Lung (tissue), 11 donors: ENCODE measurements at regions not wholly inside any gene's neighbourhood (a gene's known extent, or its start where the extent isn't known, plus 50 kb on each side); places are given as distances from the start of the nearest gene placed in this dataset.

Experiments used
- ATAC-seq: fragments of 200-7000 bp; cut with Tn5 transposase; one replicate; pipeline ENCODE4 v1.9.1; 2020; ENCODE audit warnings: moderate number of reproducible peaks; ENCODE audit not compliant: insufficient read depth, low FRiP score
- DNase-seq, 3 donors: peaks; one replicate each; pipeline ENCODE4 v3.0.0-alpha.2; 2013 to 2017
- H3K27ac ChIP-seq, 2 donors: one replicate each; pipeline ENCODE4 v1.5.1; 2013; ENCODE audit warnings: mild to moderate bottlenecking in 2 of 2, moderate library complexity in 2 of 2, control low read depth in 1 of 2, inconsistent platforms in 1 of 2, low read depth in 1 of 2, low read length in 1 of 2
- H3K27me3 ChIP-seq, 3 donors: one replicate each; pipeline ENCODE4 v1.5.1; 2013; ENCODE audit warnings: low read length in 2 of 3; ENCODE audit not compliant: control insufficient read depth in 3 of 3, insufficient read depth in 3 of 3
- H3K36me3 ChIP-seq, 4 donors: one replicate each; pipeline ENCODE4 v1.5.1; 2013; ENCODE audit warnings: low read length in 4 of 4, mild to moderate bottlenecking in 1 of 4, moderate library complexity in 1 of 4; ENCODE audit not compliant: control insufficient read depth in 4 of 4, insufficient read depth in 4 of 4
- H3K4me1 ChIP-seq, 5 donors: one replicate each; pipeline ENCODE4 v1.5.1; 2013; ENCODE audit warnings: low read length in 5 of 5, mild to moderate bottlenecking in 2 of 5, moderate library complexity in 1 of 5; ENCODE audit not compliant: control insufficient read depth in 5 of 5, insufficient read depth in 5 of 5
- H3K4me3 ChIP-seq: one replicate; pipeline ENCODE4 v1.5.1; 2013; ENCODE audit warnings: mild to moderate bottlenecking, control low read depth, moderate library complexity
- H3K9ac ChIP-seq, 2 donors: one replicate each; pipeline ENCODE4 v1.5.1; 2013; ENCODE audit warnings: low read length in 2 of 2, control low read depth in 1 of 2; ENCODE audit not compliant: insufficient read depth in 1 of 2
- H3K9me3 ChIP-seq, 4 donors: one replicate each; pipeline ENCODE4 v1.5.1; 2013; ENCODE audit warnings: low read length in 3 of 4, mild to moderate bottlenecking in 1 of 4, moderate library complexity in 1 of 4; ENCODE audit not compliant: control insufficient read depth in 4 of 4, insufficient read depth in 3 of 4
- CTCF ChIP-seq: IDR thresholded peaks from 2 replicates; pipeline ENCODE4 v1.5.1; 2012; ENCODE audit warnings: mild to moderate bottlenecking; ENCODE audit errors: control extremely low read depth, extremely low read depth
- WGBS, 2 donors: extraction: QIAGEN DNeasy Blood & Tissue Kit; methylation state at CpG; one replicate each; pipeline ENCODE4 v1.1.7; 2013; 5-methylcytosine and 5-hydroxymethylcytosine counted together
- donor health status: control.
- donor health status: control.
- donor health status: Bipolar disorder and iron deficiency.
- donor health status: healthy.
- donor health status: DM: yes; HTN: yes; CAD: no.

- H3K4me3 ChIP-seq = no peak overlapping the region
- 46 to 71% methylated on average over 1 of the region's 1 CpG for WGBS, 2 donors
- no peaks in the 10 kb centered on the region for H3K27me3 ChIP-seq
- peaks cover 0 to 10% (median 0%) of the 10 kb centered on the region in 4 donors for H3K9me3 ChIP-seq
- ATAC-seq = no peak
- no peaks in the 10 kb centered on the region for H3K36me3 ChIP-seq
- no peak for TF ChIP-seq CTCF
- H3K27ac ChIP-seq = no peak overlapping the region
- H3K4me1 ChIP-seq = no peaks in the 10 kb centered on the region
- H3K9ac ChIP-seq = no peak overlapping the region
- DNase-seq = no peak
Measured at GRCh38 chrX:128599632-128600031, 547.4 kb upstream of the ACTRT1 start.

GRCh38 chrX:128582036-128582435, 529.8 kb upstream of the ACTRT1 start:
- no peak for TF ChIP-seq CTCF

DNA sequence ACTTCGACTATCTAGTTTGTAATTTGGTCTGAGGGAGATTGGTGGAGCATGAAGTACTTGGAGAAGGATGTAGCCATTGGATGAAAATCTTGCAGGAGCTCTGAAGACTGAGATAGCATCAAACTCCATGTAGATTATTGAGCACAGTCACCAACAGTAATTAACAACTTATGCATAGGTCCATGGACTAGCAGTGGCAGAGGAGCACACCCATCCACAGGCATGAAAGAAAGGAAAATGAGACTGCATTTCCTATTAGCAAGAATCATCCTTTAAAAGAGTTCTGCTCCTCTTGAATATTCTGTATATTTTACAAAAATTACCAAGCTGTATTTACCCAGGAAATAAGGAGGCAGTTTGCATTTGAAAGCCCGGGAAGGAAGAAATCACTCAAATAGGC, 529.4 kb upstream of the ACTRT1 start:
- no peak for ATAC-seq
- H3K27me3 ChIP-seq = no peaks in the 10 kb centered on the region
- 51 to 68% methylated on average over 2 of the region's 2 CpGs for WGBS, 2 donors
- no peaks in the 10 kb centered on the region for H3K9me3 ChIP-seq
- H3K4me3 ChIP-seq = no peak overlapping the region
- no peak for TF ChIP-seq CTCF
- H3K4me1 ChIP-seq = no peaks in the 10 kb centered on the region
- H3K36me3 ChIP-seq = no peaks in the 10 kb centered on the region
- DNase-seq = no peak
- H3K9ac ChIP-seq = no peak overlapping the region
- no peak overlapping the region for H3K27ac ChIP-seq

More at GRCh38 chrX:128582036-128582435, 529.8 kb upstream of the ACTRT1 start:
- Histone ChIP-seq H3K27me3 (no peaks in the 10 kb centered on the region), H3K36me3 (no peaks in the 10 kb centered on the region), H3K9me3 (no peaks in the 10 kb centered on the region), H3K4me1 (no peaks in the 10 kb centered on the region), H3K9ac (no peak overlapping the region), H3K4me3 (no peak overlapping the region), H3K27ac (no peak overlapping the region)
- no peak for ATAC-seq
- DNase-seq = no peak
- 80 to 87% methylated on average over 6 of the region's 6 CpGs for WGBS, 2 donors

DNA sequence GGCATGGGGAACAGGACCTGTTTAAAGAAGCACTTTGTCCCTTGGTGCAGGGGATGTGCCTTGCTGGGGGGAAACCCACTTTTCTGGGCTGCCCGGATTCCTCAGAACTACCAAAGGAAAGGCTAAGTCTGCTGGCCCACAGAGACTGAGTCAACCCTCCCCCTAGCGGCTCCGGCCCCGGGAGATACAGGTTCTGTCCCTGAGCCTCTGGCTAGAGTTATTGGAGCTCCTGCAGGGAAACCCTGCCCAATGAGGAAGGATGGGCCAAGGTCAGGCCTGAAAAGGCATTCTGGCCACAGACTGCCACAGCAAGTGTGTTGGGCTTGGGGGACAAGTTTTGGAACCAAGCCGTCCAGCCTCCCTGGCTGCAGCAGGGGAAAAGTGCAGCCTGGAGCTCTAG, 490.9 kb upstream of the ACTRT1 start:
- TF ChIP-seq CTCF = no peak
- Histone ChIP-seq H3K27ac (no peak overlapping the region), H3K27me3 (no peaks in the 10 kb centered on the region), H3K4me1 (no peaks in the 10 kb centered on the region), H3K36me3 (no peaks in the 10 kb centered on the region), H3K9ac (no peak overlapping the region), H3K4me3 (no peak overlapping the region), H3K9me3 (peaks cover 0 to 5% (median 0%) of the 10 kb centered on the region in 4 donors)
- ATAC-seq = no peak
- DNase-seq = no peak
- 88 to 95% methylated on average over 4 to 5 of the region's 5 CpGs for WGBS, 2 donors
